ENCODE measurements at regions not wholly inside any gene's neighbourhood (a gene's known extent, or its start where the extent isn't known, plus 50 kb on each side); places are given as distances from the start of the nearest gene placed in this dataset.

DNA sequence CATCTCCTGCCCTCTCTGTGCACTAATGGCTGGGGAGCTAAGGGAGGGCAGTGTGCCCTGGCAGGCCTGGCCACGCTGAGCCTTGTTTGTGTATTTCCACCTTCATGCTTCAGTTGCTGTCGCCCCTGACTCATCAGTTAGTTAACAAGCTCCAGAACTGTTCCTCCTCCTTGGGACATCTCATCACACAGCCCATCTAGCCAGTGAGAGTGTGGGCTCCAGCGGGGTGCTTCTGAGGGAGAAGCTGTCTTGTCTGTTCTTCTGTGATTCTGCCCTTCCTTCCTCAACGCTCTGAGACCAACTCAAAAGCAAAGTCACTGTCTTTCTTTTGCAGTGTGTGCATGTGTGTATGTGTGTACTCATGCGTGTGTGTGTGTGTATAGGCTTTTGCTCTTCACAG, 58.3 kb upstream of the CPEB4 start:
- TF ChIP-seq CTCF (IDR thresholded peaks at IDR 0.05; ENCODE audit: poor library complexity), result no peak
- no peak for TF ChIP-seq EZH2 (IDR thresholded peaks at IDR 0.05; ENCODE audit: borderline replicate concordance)

Data from hepatocyte (in vitro differentiated cells).